ENCODE measurements at regions not wholly inside any gene's neighbourhood (a gene's known extent, or its start where the extent isn't known, plus 50 kb on each side); places are given as distances from the start of the nearest gene placed in this dataset.

DNA sequence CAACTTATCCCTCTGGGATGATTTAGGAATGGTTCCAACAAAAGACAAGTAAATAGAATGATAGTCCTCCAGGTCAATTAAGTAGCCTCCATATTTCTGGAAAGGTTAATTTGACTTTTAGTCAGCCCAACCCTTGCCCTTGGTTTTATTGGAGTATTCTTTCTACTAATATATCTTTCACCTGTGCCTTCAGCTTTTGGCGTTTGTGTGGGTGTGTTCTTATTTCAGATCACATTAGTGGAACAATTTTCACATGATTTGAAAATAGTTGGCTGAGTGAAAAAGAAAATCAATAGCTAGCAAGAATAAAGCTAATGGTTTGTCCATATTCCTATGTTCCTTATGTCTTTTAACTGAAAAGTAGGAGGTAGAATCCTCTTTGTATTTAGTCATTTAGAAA is 239.6 kb upstream of the SGK1 start:
- no peaks in the 10 kb centered on the region for H3K4me1 Mint-ChIP-seq (ENCODE audit: low read depth, unreplicated experiment)
- intact Hi-C loops (cut with micrococcal nuclease; ENCODE audit: unreplicated experiment) = no loop called here
- H3K4me3 Mint-ChIP-seq (ENCODE audit: low read depth, unreplicated experiment) = no peak overlapping the region
- BruUV-seq (replicated peaks) = no TSS peak
- H3K36me3 Mint-ChIP-seq (ENCODE audit: insufficient read depth, unreplicated experiment) = no peaks in the 10 kb centered on the region
- no peak for DNase-seq
- CTCF ChIA-PET = no interaction called here
- H3K27me3 Mint-ChIP-seq (ENCODE audit: unreplicated experiment) = no peaks in the 10 kb centered on the region
- no peaks in the 10 kb centered on the region for H3K9me3 Mint-ChIP-seq (ENCODE audit: low read depth, unreplicated experiment)
- TF ChIP-seq CTCF (IDR thresholded peaks at IDR 0.05; ENCODE audit: unreplicated experiment) = no peak
- H3K27ac Mint-ChIP-seq (ENCODE audit: unreplicated experiment) = no peak overlapping the region

DNA sequence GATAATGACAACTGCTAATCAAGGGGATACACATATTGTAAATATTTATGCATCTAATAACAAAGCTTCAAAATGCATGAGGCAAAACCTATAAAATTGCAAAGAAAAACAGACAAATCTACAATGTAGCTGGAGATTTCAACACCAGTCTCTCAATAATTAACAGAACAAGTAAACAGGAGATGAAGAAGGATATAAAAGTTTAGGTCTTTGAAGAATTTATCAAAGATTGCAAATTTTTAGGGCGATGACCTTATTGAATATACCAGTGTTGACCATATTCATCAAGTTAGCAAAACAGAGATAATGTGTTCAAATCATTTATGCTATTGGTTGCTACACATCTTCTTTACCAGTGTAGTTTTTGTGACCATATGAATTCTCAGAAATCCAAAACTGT is 237.8 kb upstream of the SGK1 start:
- no peak for TF ChIP-seq CTCF (IDR thresholded peaks at IDR 0.05; ENCODE audit: unreplicated experiment)
- H3K27me3 Mint-ChIP-seq (ENCODE audit: unreplicated experiment) = no peaks in the 10 kb centered on the region

GRCh38 chr6:134553936-134554335 is 236.0 kb upstream of the SGK1 start:
- CTCF ChIA-PET = no interaction called here
- H3K27me3 Mint-ChIP-seq (ENCODE audit: unreplicated experiment) = no peaks in the 10 kb centered on the region
- no peaks in the 10 kb centered on the region for H3K4me1 Mint-ChIP-seq (ENCODE audit: low read depth, unreplicated experiment)
- H3K36me3 Mint-ChIP-seq (ENCODE audit: insufficient read depth, unreplicated experiment) = no peaks in the 10 kb centered on the region
- intact Hi-C loops (cut with micrococcal nuclease; ENCODE audit: unreplicated experiment) = no loop called here
- no peak for DNase-seq
- TF ChIP-seq CTCF (IDR thresholded peaks at IDR 0.05; ENCODE audit: unreplicated experiment) = no peak
- H3K4me3 Mint-ChIP-seq (ENCODE audit: low read depth, unreplicated experiment) = no peak overlapping the region
- H3K27ac Mint-ChIP-seq (ENCODE audit: unreplicated experiment) = no peak overlapping the region
- no TSS peak for BruUV-seq (replicated peaks)
- no peaks in the 10 kb centered on the region for H3K9me3 Mint-ChIP-seq (ENCODE audit: low read depth, unreplicated experiment)

More for the DNA sequence above, 237.8 kb upstream of the SGK1 start:
- CTCF ChIA-PET = no interaction called here
- intact Hi-C loops (cut with micrococcal nuclease; ENCODE audit: unreplicated experiment) = no loop called here
- Mint-ChIP-seq H3K9me3 (ENCODE audit: low read depth, unreplicated experiment) (no peaks in the 10 kb centered on the region), H3K4me3 (ENCODE audit: low read depth, unreplicated experiment) (no peak overlapping the region), H3K36me3 (ENCODE audit: insufficient read depth, unreplicated experiment) (no peaks in the 10 kb centered on the region), H3K4me1 (ENCODE audit: low read depth, unreplicated experiment) (no peaks in the 10 kb centered on the region), H3K27ac (ENCODE audit: unreplicated experiment) (no peak overlapping the region)
- no TSS peak for BruUV-seq (replicated peaks)
- DNase-seq = no peak

GRCh38 chr6:134551245-134551960 is 233.5 kb upstream of the SGK1 start:
- CTCF ChIA-PET = interaction anchor here (0.5 kb wide), 1 partner anchor 133 kb away, joined by 4 read pairs; no protein-coding TSS in a partner anchor
- intact Hi-C loops (cut with micrococcal nuclease; ENCODE audit: unreplicated experiment) = no loop called here
- Mint-ChIP-seq H3K4me1 (ENCODE audit: low read depth, unreplicated experiment) (no peaks in the 10 kb centered on the region), H3K4me3 (ENCODE audit: low read depth, unreplicated experiment) (no peak overlapping the region), H3K27ac (ENCODE audit: unreplicated experiment) (no peak overlapping the region), H3K9me3 (ENCODE audit: low read depth, unreplicated experiment) (no peaks in the 10 kb centered on the region), H3K36me3 (ENCODE audit: insufficient read depth, unreplicated experiment) (no peaks in the 10 kb centered on the region), H3K27me3 (ENCODE audit: unreplicated experiment) (no peaks in the 10 kb centered on the region)
- TF ChIP-seq CTCF (IDR thresholded peaks at IDR 0.05; ENCODE audit: unreplicated experiment) = no peak
- no peak for DNase-seq
- BruUV-seq (replicated peaks) = no TSS peak
